GM19455 (cell line): ENCODE measurements at regions not wholly inside any gene's neighbourhood (a gene's known extent, or its start where the extent isn't known, plus 50 kb on each side); places are given as distances from the start of the nearest gene placed in this dataset.
"Not testable (repeated sequence)": the region's sequence is repeated elsewhere in the genome, so short reads cannot be mapped to it uniquely, and the experiment has no call there.

Source experiments
- ATAC-seq: cut with Tn5 transposase; IDR thresholded peaks from one replicate; pipeline ENCODE4 v1.9.1; 2021; ENCODE audit not compliant: unreplicated experiment

DNA sequence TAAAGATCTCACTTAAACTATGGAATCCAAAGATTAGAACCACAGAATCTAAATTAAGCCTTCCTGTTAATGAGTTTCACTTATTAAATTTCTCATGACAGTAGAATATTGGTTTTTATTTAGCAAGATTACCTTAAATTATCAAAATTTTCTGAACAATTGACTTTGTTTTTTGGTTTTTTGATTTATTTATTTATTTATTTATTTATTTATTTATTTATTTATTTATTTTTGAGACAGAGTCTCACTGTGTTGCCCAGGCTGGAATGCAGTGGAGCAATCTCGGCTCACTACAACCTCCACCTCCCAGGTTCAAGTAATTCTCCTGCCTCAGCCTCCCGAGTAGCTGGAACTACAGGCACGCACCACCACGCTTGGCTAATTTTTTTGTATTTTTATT, 538.6 kb downstream of the AMY1C start:
- ATAC-seq, result not testable (repeated sequence)

DNA sequence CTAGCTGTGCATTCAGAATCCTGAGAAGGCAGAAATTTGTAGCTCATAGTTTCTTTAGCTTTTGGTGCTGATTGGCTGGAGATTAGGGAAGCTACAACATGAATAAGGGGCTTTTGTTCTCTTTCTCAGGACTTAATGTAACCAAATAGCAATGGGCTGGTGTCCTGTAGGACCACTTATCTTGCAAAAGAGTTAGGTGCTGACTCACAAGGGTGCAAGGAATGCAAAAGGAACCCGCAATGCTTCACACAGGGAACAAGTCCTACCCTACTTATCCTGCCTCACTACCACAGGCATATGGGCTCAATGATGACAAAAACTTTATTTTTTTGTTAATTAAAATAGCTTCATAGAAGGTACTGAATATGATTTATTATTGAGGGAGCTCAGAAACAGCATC, 541.5 kb downstream of the AMY1C start:
- ATAC-seq, result no peak

DNA sequence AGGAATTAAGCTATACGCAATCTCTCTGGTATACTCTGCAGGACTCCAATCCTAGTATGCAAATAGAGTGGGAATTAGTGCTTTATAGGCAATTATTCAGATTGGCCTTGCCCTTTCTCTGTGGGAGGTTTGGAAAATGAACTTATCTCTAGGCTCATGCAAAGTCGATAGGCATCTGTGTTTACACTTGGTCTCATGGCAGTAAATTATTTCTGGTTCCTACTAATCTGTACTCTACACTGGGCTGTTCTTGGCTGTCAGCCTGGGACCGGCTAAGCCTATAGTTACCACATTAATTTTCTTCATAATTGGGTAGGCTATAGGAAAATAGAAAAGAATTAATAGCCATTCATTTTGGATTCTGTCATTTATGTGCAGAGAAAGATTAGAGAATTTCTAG, 544.6 kb downstream of the AMY1C start:
- no peak for ATAC-seq

DNA sequence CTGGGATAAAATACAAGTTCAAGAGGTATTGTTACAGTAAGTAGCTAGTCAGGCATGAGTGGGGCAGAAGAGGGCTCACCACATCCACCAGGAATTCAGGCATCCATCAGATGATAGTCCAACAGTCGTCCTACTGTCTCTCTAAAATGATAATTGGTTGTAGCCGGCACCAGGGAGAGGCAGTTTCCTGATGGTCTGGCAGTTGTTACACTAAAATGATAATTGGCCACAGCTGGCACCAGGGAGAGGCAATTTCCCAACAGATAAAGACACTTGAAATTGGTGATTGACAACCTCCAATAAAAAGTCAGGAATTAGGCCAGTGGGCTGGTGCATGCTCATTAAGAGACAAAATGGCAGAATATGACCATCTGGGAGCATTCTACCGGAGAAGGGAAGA, 545.8 kb downstream of the AMY1C start:
- ATAC-seq, result no peak

DNA sequence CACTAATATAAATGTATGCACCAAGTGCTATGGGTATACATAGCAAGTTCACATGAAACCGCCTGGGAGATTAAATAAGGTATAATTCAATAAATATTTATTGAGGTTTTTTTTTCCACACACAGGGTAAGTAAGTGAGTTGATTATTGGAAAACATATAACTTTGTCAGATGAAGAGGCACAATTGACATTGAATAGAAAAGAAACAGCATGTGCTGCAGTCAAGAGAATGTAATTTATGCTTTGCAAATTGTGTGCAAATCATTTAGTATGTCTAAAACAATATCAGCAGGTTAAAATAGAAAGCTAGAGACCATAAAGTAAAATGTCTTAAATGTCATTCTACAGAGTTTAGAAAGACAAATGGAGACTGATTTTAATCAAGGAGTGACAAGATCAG, 560.0 kb downstream of the AMY1C start:
- no peak for ATAC-seq

DNA sequence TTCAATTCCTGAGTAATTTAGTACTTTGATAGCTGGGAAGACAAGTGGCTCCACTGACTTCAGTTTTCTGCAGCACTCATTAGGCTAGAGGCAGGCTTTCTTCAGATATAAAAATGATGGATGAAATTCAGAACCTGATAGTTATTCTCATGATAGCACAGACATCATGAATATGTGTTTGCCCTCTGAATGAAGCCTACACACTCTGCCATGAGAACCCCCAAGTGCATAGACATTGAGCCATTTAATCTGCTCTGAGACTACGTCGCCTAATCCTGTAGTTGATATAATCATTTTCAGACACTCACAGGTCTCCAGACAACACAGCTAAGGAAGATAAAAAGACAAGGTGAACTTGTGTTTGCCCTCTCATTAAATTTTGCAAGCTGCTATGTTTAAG, 566.1 kb downstream of the AMY1C start:
- ATAC-seq, result no peak

DNA sequence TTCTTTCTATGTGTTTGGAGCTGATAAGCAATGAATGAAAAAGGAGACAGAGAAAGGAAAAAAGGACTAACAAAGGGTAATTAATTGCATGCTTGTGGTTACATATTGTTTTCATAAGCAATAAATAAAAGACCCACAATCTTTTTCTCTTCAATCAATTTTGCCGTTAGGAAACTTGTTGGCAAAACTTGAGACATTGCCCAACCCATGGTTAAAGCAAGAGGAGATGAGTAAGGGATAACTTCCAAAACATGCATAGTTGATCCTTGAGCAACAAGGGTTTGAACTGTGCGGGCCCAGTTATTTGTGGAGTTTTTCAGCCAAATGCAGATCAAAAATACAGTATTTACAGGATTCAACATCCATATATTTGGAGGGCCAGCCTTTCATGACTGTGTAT, 572.4 kb downstream of the AMY1C start:
- no peak for ATAC-seq

DNA sequence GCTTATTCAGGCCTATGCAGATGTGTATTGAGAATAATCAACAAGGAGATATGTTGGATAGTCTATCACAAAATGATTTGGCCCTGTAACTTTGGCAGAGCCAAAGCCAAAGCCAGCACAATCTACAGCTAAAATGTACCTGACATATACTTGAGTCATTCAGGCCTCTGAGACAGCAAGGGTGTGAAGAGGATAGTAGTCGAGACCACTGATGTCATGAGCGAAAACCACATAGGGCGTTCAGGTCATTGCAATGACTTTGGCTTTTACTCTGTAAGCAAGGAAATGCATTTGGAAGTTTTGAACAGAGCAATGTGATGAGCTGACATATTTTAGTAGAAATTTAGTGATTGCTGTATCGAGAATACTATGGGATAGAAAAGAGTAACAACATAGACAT, 579.6 kb downstream of the AMY1C start:
- no peak for ATAC-seq

DNA sequence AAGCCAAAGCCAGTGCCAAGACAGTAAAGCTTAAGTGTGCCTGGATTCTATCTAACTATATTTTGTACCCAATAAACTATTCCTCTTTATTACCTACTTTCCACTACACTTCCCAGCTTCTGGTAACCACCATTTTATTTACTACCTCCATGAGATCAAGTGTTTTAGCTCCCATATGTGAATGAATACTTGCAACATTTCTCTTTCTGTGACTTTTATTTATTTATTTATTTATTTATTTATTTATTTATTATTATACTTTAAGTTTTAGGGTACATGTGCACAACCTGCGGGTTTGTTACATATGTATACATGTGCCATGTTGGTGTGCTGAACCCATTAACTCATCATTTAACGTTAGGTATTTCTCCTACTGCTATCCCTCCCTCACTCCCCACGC, 582.1 kb downstream of the AMY1C start:
- ATAC-seq, result no peak

DNA sequence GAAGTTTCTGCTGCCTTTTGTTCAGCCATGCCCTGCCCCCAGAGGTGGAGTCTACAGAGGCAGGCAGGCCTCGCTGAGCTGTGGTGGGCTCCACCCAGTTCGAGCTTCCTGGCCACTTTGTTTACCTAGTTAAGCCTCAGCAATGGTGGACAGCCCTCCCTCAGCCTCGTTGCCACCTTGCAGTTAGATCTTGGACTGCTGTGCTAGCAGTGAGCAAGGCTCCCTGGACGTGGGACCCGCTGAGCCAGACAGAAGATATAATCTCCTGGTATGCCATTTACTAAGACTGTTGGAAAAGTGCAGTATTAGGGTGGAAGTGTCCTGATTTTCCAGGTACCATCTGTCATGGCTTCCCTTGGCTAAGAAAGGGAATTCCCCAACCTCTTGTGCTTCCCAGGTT, 588.2 kb downstream of the AMY1C start:
- not testable (repeated sequence) for ATAC-seq

DNA sequence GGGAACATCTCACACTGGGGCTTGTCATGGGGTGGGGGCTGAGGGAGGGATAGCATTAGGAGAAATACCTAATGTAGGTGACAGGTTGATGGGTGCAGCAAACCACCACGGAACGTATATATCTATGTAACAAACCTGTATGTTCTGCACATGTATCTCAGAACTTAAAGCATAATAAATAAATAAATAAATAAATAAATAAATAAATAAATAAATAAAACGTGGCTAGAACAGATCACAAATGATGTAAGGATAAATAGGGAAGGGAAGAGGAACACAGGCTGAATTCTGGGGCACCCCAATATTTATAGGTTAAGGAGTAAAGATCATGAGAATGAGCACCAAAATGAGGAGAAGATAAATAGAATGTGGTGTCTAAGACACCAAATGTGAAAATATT, 592.2 kb downstream of the AMY1C start:
- no peak for ATAC-seq

DNA sequence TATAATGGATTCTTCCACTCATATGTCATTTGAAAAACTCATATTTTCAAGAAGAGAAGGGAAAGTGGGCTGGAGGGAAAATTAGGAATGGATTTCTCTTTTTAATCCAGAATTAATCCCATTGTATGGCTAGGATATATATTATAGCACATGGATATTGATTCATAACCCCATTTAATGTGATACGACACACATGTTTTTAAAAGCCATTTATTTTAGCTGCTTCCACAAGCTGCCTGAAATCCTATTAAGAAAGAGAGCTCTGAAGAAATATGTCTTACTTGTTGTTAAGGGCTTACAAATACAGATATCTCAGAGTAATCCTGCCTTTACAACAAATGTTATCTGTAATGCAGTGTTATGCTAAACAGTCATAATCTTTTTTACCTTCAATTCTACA, 598.6 kb downstream of the AMY1C start:
- ATAC-seq, result no peak

DNA sequence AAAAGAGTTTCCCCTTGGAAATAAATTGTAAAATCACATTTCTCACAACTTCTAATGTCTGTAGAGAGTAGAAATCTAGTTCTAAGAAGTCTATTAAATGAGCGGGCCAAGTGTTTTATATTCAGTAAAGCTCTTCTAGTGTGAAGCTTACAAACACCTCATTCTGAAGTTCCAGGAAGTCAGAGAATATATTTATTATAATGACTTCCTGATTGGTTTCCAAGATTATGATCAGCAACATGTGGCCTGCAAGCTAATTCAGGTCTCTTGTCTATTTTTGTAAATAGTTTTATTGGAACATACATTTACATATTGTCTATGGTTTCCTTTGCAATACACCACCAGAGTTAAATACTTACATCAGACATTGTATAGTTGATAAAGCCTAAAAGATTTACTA, 603.9 kb downstream of the AMY1C start:
- no peak for ATAC-seq

DNA sequence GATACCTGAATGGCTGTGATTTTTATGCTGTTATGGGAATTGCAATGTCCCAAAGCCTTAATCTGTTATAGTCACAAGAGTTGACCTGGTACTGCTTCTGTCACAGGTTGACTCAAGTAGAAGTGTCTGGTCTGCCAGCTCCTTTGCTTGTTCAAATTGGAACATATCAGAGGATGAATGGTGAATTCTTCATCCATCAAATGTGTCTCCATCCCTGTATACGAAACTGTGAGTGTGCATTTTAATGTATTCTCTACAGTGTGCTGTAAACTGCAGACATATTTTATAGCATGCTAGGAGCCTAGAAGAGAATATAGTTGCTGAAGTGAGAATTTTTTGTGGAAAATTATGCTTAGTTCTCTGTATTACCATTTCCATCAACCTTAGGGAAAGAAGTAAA, 608.4 kb downstream of the AMY1C start:
- ATAC-seq, result no peak

DNA sequence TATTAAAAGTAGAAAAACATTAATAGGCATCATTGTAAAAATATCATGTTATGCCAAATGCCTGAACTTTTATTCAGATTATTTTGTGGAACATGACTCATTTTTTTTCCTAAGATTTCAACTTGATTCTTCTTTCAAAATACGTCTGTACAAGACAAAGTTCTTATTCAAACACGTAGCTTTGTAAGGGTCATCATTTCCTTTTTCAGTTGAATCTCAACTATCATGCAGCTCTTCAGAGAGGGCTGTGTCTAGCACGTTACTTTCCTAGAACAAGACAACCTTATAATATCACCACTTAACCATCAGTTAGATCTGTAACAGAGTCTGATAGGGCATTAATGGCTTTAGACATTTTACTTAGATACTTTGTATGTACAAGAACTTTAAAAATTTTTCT, 608.9 kb downstream of the AMY1C start:
- no peak for ATAC-seq

DNA sequence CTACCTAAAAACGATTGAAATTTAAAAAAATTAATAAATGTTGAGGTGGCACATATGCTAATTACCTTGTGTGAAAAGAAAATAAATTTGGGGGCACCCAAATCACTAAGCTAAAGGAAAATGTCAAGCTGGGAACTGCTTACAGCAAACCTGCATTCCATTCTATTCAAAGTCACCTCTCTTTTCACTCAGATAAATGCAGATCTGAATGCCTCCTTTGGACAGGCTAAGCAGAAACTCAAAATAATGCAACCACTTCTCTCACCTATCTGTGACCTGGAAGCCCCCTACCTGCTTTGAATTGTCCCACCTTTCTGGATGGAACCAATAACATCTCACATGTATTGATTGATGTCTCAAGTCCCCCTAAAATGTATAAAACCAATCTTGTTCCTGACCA, 628.7 kb downstream of the AMY1C start:
- no peak for ATAC-seq

DNA sequence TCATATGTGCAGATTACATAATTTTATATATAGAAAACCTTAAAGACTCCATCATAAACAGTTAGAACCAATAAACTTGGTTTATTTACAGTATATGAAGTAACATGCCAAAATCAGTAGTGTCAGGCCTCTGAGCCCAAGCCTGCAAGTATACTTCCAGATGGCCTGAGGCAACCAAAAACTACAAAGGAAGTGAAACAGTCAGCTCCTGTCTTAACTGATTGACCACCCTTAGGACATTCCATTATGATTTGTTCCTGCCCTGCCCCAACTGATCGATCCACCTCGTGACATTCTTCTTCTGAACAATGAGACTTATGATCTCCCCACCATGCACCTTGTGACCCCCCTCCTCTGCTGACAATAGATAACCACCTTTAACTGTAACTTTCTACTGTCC, 630.3 kb downstream of the AMY1C start:
- ATAC-seq, result no peak

DNA sequence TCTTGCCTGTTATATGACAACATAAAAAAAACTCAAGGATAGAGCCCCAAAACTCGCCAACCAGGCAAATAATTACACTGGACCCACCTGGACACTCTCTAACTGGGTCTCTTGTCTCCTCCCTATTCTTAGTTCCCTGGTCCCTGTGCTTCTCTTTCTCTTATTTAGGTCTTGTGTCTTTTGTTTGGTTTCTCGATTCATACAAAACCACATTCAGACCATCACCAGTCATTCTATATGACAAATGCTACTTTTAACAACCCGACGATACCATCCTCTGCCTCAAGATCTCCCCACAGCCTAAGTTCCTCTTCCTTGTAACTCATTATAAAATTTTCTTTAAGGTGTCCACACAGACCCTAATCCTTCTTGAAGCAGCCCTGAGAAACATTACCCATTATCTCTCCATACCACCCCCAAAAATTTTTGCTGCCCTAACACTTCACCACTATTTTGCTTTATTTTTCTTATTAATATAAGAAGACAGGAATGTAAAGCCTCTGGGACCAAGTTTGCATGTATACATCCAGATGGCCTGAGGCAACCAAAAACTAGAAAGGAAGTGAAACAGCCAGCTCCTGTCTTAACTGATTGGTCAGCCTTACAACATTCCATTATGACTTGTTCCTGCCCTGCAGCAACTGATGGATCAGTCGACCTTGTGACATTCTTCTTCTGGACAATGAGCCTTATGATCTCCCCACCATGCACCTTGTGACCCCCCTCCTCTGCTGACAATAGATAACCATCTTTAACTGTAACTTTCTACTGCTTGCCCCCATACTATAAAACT, 638.2 kb downstream of the AMY1C start:
- ATAC-seq, result no peak

DNA sequence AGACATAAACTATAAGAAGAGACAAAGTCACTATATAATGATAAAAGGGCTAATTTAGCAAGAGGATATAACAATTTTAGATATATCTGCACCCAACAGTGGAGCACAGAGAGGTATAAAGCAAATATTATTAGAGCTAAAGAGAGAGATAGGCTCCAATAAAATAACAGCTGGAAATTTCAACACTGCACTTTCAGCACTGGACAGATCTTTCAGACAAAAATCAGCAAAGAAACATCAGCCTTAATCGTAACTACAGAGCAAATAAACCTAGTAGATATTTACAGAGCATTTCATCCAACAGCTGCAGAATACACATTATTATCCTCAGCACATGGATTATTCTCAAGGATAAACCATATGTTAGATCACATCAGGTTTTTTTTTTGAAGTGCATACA, 642.9 kb downstream of the AMY1C start:
- ATAC-seq, result no peak

DNA sequence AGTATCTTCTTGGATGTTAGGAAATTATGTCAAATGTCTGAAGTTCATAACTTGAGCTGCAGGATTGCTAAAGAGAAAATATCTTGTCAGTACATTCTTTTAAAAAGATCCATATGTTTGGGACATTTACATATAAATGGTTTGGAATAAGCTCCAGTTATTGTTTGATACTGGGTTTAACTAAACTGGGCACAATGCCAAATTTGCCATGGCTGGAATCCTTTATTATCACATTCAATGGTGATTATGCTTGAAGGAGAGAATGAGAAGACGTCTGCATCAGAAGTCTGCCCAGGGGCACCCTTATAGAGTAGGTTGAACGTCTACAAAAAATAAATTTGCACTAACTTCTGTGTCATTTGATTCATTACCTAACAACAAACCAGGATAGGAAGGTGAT, 652.5 kb downstream of the AMY1C start:
- no peak for ATAC-seq

DNA sequence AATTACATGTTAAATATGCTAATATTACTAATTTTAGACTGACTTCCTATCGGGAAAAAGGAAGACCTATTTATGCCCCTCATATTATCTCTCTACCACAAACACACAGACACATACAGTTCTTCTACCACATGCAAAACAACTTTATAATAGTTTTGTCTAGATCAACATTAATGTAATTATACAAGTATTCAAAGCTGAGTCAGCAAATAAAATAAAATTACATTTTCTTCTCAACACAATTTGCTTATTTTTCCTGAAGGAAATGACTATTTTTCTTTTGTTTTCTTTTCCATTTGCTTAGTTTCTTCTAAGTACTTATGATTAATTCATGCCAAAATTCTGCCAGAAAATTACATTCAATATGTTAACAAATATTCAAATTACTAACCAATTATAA, 654.2 kb downstream of the AMY1C start:
- ATAC-seq, result no peak

DNA sequence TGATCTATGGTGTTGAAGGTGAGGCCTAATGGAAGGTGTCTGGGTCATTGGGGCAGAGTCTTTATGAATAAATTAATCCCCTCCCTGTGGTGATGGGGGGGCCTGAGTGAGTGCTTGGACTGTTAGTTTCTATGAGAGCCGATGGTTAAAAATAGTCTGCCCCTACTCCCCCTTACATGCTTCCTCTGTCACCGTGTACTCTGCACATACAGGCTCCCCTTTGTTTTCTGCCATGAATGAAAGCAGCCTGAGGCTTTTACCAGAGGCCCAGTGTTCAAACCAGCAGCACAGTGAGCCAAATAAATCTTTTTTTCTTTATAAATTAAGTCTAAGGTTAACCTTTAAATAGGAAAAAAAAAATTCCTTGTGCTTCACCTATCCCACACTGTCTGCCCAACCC, 657.0 kb downstream of the AMY1C start:
- ATAC-seq, result no peak

DNA sequence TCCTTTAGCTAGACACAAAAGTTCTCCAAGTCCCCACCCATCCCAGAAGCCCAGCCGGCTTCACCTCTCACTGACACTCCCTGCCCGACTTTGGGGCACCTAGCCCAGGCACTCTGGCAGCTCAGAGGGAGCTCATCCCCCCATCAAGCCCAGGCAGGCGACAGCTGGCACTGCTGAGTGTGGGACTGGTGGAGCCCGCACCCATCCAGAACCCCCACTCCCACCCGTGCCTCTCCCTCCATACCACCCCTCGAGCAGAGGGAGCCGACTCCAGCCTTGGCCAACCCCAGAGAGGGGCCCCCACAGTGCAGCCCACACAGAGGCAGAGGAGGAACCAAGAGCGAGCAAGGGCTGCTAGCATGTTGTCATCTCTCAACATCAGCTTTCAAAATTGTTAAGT, 658.6 kb downstream of the AMY1C start:
- ATAC-seq, result no peak
